Transverse colon (tissue), 3 donors: ENCODE measurements at regions not wholly inside any gene's neighbourhood (a gene's known extent, or its start where the extent isn't known, plus 50 kb on each side); places are given as distances from the start of the nearest gene placed in this dataset.

ENCODE experiments used
- POLR2A ChIP-seq: fragments of 450-650 bp; IDR thresholded peaks from one replicate; pipeline ENCODE4 v1.6.1; 2016; ENCODE audit warnings: antibody characterized with exemption, mild to moderate bottlenecking, moderate library complexity
- TF ChIP-seq, protein P1 (sequence below), 5 experiments: fragments of 200-600 bp in 3 of 5; fragments of 450-650 bp in 2 of 5; sonication (generic) in 3 of 5; IDR thresholded peaks; 1 replicate in 2 of 5; 2 replicates in 3 of 5; pipeline ENCODE4 v1.5.1; 2016 to 2017; ENCODE audit warnings: antibody characterized with exemption in 5 of 5, inconsistent platforms in 3 of 5, mild to moderate bottlenecking in 2 of 5, moderate library complexity in 1 of 5

DNA sequence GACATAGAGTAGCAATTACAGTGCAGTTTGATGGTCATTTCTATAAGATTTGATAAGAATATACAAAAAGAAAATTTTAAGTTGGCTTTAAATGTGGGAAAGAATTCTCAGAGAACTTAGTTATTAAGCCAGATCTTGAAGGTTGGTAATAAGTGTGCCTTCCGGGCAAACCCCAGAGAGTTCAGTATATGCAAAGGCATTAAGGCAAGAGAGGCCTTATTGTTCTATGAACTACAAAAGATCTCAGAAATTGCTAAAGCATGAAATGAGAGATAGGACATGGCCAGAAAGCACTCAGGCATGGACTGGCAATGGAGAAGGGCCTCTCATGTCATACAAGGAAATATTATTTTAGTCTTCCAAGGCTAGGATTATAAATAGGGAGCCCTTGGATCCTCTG lies 390.2 kb upstream of the C1orf87 start:
- TF ChIP-seq, protein P1, sequence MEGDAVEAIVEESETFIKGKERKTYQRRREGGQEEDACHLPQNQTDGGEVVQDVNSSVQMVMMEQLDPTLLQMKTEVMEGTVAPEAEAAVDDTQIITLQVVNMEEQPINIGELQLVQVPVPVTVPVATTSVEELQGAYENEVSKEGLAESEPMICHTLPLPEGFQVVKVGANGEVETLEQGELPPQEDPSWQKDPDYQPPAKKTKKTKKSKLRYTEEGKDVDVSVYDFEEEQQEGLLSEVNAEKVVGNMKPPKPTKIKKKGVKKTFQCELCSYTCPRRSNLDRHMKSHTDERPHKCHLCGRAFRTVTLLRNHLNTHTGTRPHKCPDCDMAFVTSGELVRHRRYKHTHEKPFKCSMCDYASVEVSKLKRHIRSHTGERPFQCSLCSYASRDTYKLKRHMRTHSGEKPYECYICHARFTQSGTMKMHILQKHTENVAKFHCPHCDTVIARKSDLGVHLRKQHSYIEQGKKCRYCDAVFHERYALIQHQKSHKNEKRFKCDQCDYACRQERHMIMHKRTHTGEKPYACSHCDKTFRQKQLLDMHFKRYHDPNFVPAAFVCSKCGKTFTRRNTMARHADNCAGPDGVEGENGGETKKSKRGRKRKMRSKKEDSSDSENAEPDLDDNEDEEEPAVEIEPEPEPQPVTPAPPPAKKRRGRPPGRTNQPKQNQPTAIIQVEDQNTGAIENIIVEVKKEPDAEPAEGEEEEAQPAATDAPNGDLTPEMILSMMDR (IDR thresholded peaks at IDR 0.05) = no peak
- no peak for TF ChIP-seq POLR2A
